ENCODE measurements at regions not wholly inside any gene's neighbourhood (a gene's known extent, or its start where the extent isn't known, plus 50 kb on each side); places are given as distances from the start of the nearest gene placed in this dataset.

DNA sequence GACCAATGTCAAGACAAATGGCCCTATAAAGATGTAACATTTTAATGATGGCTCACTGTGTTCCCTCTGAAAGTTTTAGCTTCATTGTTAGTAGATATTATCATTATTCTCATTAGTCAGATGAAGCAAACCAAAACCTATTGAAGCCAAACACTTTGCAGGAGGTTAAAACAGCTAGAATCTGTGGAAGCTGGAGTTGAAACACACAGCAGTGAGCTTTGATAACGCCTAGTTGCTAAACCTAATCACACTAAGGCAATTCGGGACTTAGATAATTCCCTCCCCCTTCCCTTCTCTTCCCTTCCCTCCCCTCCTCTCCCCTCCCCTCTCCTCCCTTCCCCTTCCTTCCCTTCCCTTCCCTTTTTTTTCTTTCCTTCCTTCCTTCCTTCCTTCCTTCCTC lies 165.7 kb downstream of the TRIB2 start:
- no peak for TF ChIP-seq CTCF (conservative IDR thresholded peaks at IDR 0.05; ENCODE audit: low read length)
- TF ChIP-seq EZH2phosphoT487 (IDR thresholded peaks at IDR 0.05; ENCODE audit: borderline replicate concordance, low read depth, low read length), result no peak
